Lung (tissue), 11 donors: ENCODE measurements at regions not wholly inside any gene's neighbourhood (a gene's known extent, or its start where the extent isn't known, plus 50 kb on each side); places are given as distances from the start of the nearest gene placed in this dataset.

Source experiments
- ATAC-seq: fragments of 200-7000 bp; cut with Tn5 transposase; one replicate; pipeline ENCODE4 v1.9.1; 2020; ENCODE audit warnings: moderate number of reproducible peaks; ENCODE audit not compliant: insufficient read depth, low FRiP score
- DNase-seq, 3 donors: peaks; one replicate each; pipeline ENCODE4 v3.0.0-alpha.2; 2013 to 2017
- H3K27ac ChIP-seq, 2 donors: one replicate each; pipeline ENCODE4 v1.5.1; 2013; ENCODE audit warnings: mild to moderate bottlenecking in 2 of 2, moderate library complexity in 2 of 2, control low read depth in 1 of 2, inconsistent platforms in 1 of 2, low read depth in 1 of 2, low read length in 1 of 2
- H3K27me3 ChIP-seq, 3 donors: one replicate each; pipeline ENCODE4 v1.5.1; 2013; ENCODE audit warnings: low read length in 2 of 3; ENCODE audit not compliant: control insufficient read depth in 3 of 3, insufficient read depth in 3 of 3
- H3K36me3 ChIP-seq, 4 donors: one replicate each; pipeline ENCODE4 v1.5.1; 2013; ENCODE audit warnings: low read length in 4 of 4, mild to moderate bottlenecking in 1 of 4, moderate library complexity in 1 of 4; ENCODE audit not compliant: control insufficient read depth in 4 of 4, insufficient read depth in 4 of 4
- H3K4me1 ChIP-seq, 5 donors: one replicate each; pipeline ENCODE4 v1.5.1; 2013; ENCODE audit warnings: low read length in 5 of 5, mild to moderate bottlenecking in 2 of 5, moderate library complexity in 1 of 5; ENCODE audit not compliant: control insufficient read depth in 5 of 5, insufficient read depth in 5 of 5
- H3K4me3 ChIP-seq: one replicate; pipeline ENCODE4 v1.5.1; 2013; ENCODE audit warnings: mild to moderate bottlenecking, control low read depth, moderate library complexity
- H3K9ac ChIP-seq, 2 donors: one replicate each; pipeline ENCODE4 v1.5.1; 2013; ENCODE audit warnings: low read length in 2 of 2, control low read depth in 1 of 2; ENCODE audit not compliant: insufficient read depth in 1 of 2
- H3K9me3 ChIP-seq, 4 donors: one replicate each; pipeline ENCODE4 v1.5.1; 2013; ENCODE audit warnings: low read length in 3 of 4, mild to moderate bottlenecking in 1 of 4, moderate library complexity in 1 of 4; ENCODE audit not compliant: control insufficient read depth in 4 of 4, insufficient read depth in 3 of 4
- CTCF ChIP-seq: IDR thresholded peaks from 2 replicates; pipeline ENCODE4 v1.5.1; 2012; ENCODE audit warnings: mild to moderate bottlenecking; ENCODE audit errors: control extremely low read depth, extremely low read depth
- WGBS, 2 donors: extraction: QIAGEN DNeasy Blood & Tissue Kit; methylation state at CpG; one replicate each; pipeline ENCODE4 v1.1.7; 2013; 5-methylcytosine and 5-hydroxymethylcytosine counted together
- donor health status: control.
- donor health status: control.
- donor health status: Bipolar disorder and iron deficiency.
- donor health status: healthy.
- donor health status: DM: yes; HTN: yes; CAD: no.

GRCh38 chr1:25031966-25032667, 102.0 kb upstream of the RUNX3 start:
- peak; percentile 43 to 80 (median 55) for DNase-seq
- H3K9ac ChIP-seq: no peak overlapping the region
- peak; percentile 43 for ATAC-seq
- H3K4me3 ChIP-seq: no peak overlapping the region
- H3K36me3 ChIP-seq: no peaks in the 10 kb centered on the region
- peaks cover 0 to 7% (median 3%) of the 10 kb centered on the region in 5 donors for H3K4me1 ChIP-seq
- H3K9me3 ChIP-seq: no peaks in the 10 kb centered on the region
- H3K27me3 ChIP-seq: no peaks in the 10 kb centered on the region
- no peak overlapping the region for H3K27ac ChIP-seq
- no peak for TF ChIP-seq CTCF
- WGBS, 2 donors: 30 to 47% methylated on average over 21 of the region's 21 CpGs

- Histone ChIP-seq H3K27ac (no peak overlapping the region), H3K4me1 (peaks cover 0 to 7% (median 3%) of the 10 kb centered on the region in 5 donors), H3K27me3 (no peaks in the 10 kb centered on the region), H3K9me3 (no peaks in the 10 kb centered on the region), H3K4me3 (no peak overlapping the region), H3K36me3 (no peaks in the 10 kb centered on the region), H3K9ac (no peak overlapping the region)
- no peak for TF ChIP-seq CTCF
- no peak for ATAC-seq
- DNase-seq: no peak
- WGBS, 2 donors: 58 to 60% methylated on average over 8 of the region's 8 CpGs
Measured at GRCh38 chr1:25031601-25031965, 101.5 kb upstream of the RUNX3 start.

GRCh38 chr1:25030674-25031589, 100.9 kb upstream of the RUNX3 start:
- no peaks in the 10 kb centered on the region for H3K9me3 ChIP-seq
- WGBS, 2 donors: 68 to 69% methylated on average over 6 of the region's 6 CpGs
- TF ChIP-seq CTCF: no peak
- H3K9ac ChIP-seq: no peak overlapping the region
- H3K4me1 ChIP-seq: peaks cover 0 to 7% (median 3%) of the 10 kb centered on the region in 5 donors
- no peak for ATAC-seq
- DNase-seq: no peak
- no peak overlapping the region for H3K4me3 ChIP-seq
- no peak overlapping the region for H3K27ac ChIP-seq
- no peaks in the 10 kb centered on the region for H3K27me3 ChIP-seq
- no peaks in the 10 kb centered on the region for H3K36me3 ChIP-seq
